Effector memory CD4-positive, alpha-beta T cell (primary cell): ENCODE measurements at regions not wholly inside any gene's neighbourhood (a gene's known extent, or its start where the extent isn't known, plus 50 kb on each side); places are given as distances from the start of the nearest gene placed in this dataset.

Experiments used
- DNase-seq, 3 donors: peaks; one replicate each; pipeline ENCODE4 v3.0.0-alpha.2; 2020
- H3K27ac ChIP-seq: 2 replicates; pipeline ENCODE4 v1.7.0; 2013; ENCODE audit warnings: mild to moderate bottlenecking, low read length, moderate library complexity; ENCODE audit not compliant: insufficient read depth, poor library complexity, severe bottlenecking
- H3K27me3 ChIP-seq: replicated peaks from 2 replicates; pipeline ENCODE4 v1.7.0; 2013; ENCODE audit warnings: mild to moderate bottlenecking, low read length; ENCODE audit not compliant: insufficient read depth, control insufficient read depth, poor library complexity, severe bottlenecking
- H3K36me3 ChIP-seq: 2 replicates; pipeline ENCODE4 v1.7.0; 2013; ENCODE audit warnings: mild to moderate bottlenecking, low read length, moderate library complexity; ENCODE audit not compliant: control insufficient read depth, insufficient read depth
- H3K4me1 ChIP-seq: 2 replicates; pipeline ENCODE4 v1.7.0; 2013; ENCODE audit warnings: low read length, mild to moderate bottlenecking; ENCODE audit not compliant: control insufficient read depth, insufficient read depth, poor library complexity, severe bottlenecking
- H3K4me3 ChIP-seq: 2 replicates; pipeline ENCODE4 v1.7.0; 2013; ENCODE audit warnings: low read length, low read depth, mild to moderate bottlenecking; ENCODE audit not compliant: insufficient read depth, poor library complexity, severe bottlenecking
- H3K9me3 ChIP-seq: 2 replicates; pipeline ENCODE4 v1.7.0; 2013; ENCODE audit warnings: mild to moderate bottlenecking, low read length, moderate library complexity; ENCODE audit not compliant: control insufficient read depth

DNA sequence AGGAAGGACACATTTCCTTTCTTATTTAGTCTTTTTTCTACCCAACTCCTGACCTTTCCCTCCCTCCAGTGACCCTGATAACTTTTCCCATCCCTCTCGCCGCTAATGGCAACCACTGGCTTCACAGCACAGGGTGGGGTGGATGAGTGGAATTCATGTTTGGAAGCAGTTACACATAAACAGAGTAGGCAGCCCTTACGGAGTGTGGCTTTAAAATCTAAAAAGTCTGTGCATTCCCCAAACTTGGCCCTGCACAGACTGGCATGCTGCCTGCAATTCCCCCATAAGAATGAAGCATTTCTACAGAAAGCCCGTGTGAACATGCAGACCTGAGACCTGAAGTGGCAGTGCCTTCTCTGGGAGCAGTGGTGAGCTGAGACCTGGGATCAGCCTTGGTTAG lies 196.7 kb upstream of the ADRA1D start:
- Histone ChIP-seq H3K4me1 (no peaks in the 10 kb centered on the region), H3K36me3 (no peaks in the 10 kb centered on the region), H3K27ac (no peak overlapping the region), H3K4me3 (no peak overlapping the region), H3K9me3 (no peaks in the 10 kb centered on the region), H3K27me3 (no peaks in the 10 kb centered on the region)
- DNase-seq: no peak

GRCh38 chr20:4445331-4445730 lies 196.2 kb upstream of the ADRA1D start:
- H3K4me3 ChIP-seq: no peak overlapping the region
- no peaks in the 10 kb centered on the region for H3K9me3 ChIP-seq
- no peak overlapping the region for H3K27ac ChIP-seq
- H3K36me3 ChIP-seq: no peaks in the 10 kb centered on the region
- no peaks in the 10 kb centered on the region for H3K27me3 ChIP-seq
- no peak for DNase-seq
- no peaks in the 10 kb centered on the region for H3K4me1 ChIP-seq

DNA sequence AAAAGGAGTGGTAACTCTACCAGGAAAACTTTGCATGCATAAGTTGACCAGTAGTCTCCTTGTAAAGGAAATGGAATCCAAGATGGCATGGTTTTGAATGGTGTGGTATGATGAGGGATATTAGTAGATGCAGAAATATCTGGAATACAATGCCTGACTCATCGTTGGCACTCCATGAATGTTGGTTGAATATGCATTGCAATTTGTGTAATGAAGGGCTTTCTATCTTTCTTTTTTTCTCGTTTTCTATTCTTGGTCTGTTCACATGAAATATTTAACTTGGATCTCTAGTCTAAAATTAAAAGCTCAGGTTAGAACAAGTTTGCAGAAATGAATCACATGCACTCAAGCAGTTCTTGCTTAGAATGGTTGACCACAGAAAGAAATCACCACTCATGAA lies 195.3 kb upstream of the ADRA1D start:
- Histone ChIP-seq H3K27me3 (no peaks in the 10 kb centered on the region), H3K27ac (no peak overlapping the region), H3K4me3 (no peak overlapping the region), H3K4me1 (no peaks in the 10 kb centered on the region), H3K9me3 (no peaks in the 10 kb centered on the region), H3K36me3 (no peaks in the 10 kb centered on the region)
- no peak for DNase-seq

DNA sequence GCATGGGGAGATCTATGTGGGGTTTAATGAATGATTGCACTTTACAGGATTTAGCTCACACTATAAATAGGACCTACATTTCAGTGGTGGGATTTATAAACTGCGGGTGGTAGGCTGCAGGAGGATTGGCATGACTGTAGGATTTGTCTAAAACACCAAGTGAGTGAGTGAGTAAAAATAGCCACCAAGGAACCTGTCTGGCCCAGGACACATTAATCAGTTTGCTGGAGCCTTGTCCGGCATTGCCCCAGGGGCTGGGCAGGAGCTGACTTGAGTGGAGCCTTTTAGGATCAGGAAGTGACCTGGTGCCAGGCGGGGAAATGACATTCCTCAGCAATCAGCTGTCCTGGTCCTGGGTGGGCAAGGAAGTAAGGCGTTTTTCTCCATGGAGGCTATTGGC lies 193.9 kb upstream of the ADRA1D start:
- DNase-seq: no peak
- Histone ChIP-seq H3K9me3 (no peaks in the 10 kb centered on the region), H3K4me3 (no peak overlapping the region), H3K27ac (no peak overlapping the region), H3K36me3 (no peaks in the 10 kb centered on the region), H3K4me1 (no peaks in the 10 kb centered on the region), H3K27me3 (no peaks in the 10 kb centered on the region)

DNA sequence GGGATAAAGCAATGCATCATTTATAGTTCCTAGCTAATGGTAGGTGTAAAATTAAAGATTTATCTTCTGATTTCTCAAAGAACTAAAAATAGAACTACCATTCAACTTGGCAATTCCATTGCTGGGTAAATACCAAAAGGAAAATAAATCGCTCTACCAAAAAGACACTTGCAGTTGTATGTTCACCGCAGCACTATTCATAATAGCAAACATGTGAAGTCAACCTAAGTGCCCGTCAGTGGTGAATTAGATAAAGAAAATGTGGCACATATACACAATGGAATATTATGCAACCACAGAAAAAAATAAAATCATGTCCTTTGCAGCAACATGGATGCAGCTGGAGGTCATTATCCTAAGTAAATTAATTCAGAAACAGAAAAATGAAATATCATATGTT lies 192.8 kb upstream of the ADRA1D start:
- H3K36me3 ChIP-seq: no peaks in the 10 kb centered on the region
- DNase-seq: no peak

GRCh38 chr20:4441191-4441590 lies 192.1 kb upstream of the ADRA1D start:
- no peaks in the 10 kb centered on the region for H3K36me3 ChIP-seq
- no peak overlapping the region for H3K27ac ChIP-seq
- H3K4me1 ChIP-seq: no peaks in the 10 kb centered on the region
- no peak for DNase-seq
- H3K27me3 ChIP-seq: no peaks in the 10 kb centered on the region
- H3K4me3 ChIP-seq: no peak overlapping the region
- no peaks in the 10 kb centered on the region for H3K9me3 ChIP-seq

More for the DNA sequence above, 192.8 kb upstream of the ADRA1D start:
- Histone ChIP-seq H3K4me1 (no peaks in the 10 kb centered on the region), H3K27me3 (no peaks in the 10 kb centered on the region), H3K27ac (no peak overlapping the region), H3K4me3 (no peak overlapping the region), H3K9me3 (no peaks in the 10 kb centered on the region)

- Histone ChIP-seq H3K27ac (no peak overlapping the region), H3K27me3 (no peaks in the 10 kb centered on the region), H3K9me3 (no peaks in the 10 kb centered on the region), H3K36me3 (no peaks in the 10 kb centered on the region), H3K4me1 (no peaks in the 10 kb centered on the region), H3K4me3 (no peak overlapping the region)
- DNase-seq: no peak
Observed at GRCh38 chr20:4439461-4439860, 190.4 kb upstream of the ADRA1D start.

DNA sequence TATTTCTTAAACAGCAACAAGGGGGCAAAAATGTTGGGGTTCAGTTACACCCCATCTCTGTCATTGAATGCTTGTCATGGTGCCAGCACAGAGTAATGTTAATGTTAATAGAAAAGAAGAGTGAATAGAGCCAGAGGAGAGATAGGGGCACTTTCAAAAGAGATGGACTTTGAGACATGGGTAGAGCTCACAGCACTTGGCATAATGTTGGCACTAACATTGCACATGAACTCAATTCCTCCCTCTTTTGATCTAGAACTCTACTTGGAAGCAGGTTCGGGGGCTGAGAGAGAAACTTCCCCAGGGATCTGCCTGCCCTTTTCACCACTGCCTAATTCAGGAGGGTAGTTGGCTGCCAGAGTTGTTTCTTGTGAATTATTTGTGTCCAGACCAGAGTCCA lies 188.0 kb upstream of the ADRA1D start:
- Histone ChIP-seq H3K27ac (no peak overlapping the region), H3K27me3 (no peaks in the 10 kb centered on the region), H3K4me1 (no peaks in the 10 kb centered on the region), H3K36me3 (no peaks in the 10 kb centered on the region), H3K4me3 (no peak overlapping the region), H3K9me3 (no peaks in the 10 kb centered on the region)
- no peak for DNase-seq

DNA sequence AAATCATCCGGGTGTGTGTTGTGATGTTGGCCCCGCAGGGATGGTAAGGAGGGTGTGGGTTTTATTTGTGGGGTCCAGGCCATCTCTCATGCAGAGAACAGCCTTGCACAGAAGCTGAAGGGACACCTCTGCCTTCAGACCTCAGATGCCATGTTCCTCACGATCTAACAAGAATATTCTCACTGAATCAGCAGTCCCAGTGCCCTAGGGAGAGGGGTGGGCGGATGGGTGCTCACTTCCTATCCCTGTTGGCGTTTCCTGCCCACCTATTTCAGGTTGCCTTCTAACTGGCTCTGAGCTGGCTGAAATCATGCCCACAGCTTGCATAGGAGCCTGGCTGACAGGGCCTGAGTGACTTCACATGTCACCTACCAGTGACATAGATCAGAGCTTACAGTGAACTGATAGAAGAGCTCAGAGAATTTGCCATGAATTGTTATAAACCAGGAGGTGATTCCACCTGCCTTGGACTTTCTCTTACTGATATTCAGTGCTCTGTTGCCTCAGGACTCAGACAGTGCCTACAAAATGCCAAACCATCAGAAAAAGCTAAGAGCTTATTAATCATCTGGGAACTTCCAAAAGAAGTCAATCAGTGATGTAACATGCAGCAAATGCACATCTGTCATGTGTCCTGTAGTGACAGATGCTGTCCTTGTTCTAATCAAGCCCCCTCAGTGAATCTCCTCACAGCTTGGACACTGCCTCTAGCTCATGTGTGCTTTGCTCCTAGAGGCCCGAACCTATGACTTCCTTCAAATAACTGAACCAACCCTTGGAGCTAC lies 186.8 kb upstream of the ADRA1D start:
- Histone ChIP-seq H3K9me3 (no peaks in the 10 kb centered on the region), H3K27ac (no peak overlapping the region), H3K36me3 (no peaks in the 10 kb centered on the region), H3K4me1 (no peaks in the 10 kb centered on the region), H3K27me3 (no peaks in the 10 kb centered on the region), H3K4me3 (no peak overlapping the region)
- no peak for DNase-seq

DNA sequence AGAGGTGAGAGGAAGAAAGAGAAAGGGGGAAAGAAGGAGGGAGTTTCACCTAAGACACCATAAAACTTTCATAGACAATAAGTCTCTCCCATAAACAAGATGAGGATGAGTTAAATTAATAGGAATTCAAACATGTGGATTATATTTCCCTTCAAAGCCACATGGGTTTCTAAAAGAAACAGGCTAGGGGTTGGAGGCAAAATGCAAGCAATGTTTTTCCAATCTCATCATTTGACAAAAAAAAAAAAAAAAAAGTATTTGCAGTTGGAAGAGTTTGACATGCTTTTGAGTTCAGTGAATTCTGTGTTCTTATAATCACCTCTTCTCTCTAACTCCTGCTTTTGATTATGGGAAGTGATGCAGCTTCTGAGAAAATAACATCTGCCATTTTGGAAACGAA lies 186.1 kb upstream of the ADRA1D start:
- no peak for DNase-seq
- Histone ChIP-seq H3K4me1 (no peaks in the 10 kb centered on the region), H3K4me3 (no peak overlapping the region), H3K9me3 (no peaks in the 10 kb centered on the region), H3K36me3 (no peaks in the 10 kb centered on the region), H3K27me3 (no peaks in the 10 kb centered on the region), H3K27ac (no peak overlapping the region)
